ENCODE measurements at regions not wholly inside any gene's neighbourhood (a gene's known extent, or its start where the extent isn't known, plus 50 kb on each side); places are given as distances from the start of the nearest gene placed in this dataset.
"Not testable (repeated sequence)": the region's sequence is repeated elsewhere in the genome, so short reads cannot be mapped to it uniquely, and the experiment has no call there.

- TF ChIP-seq CTCF (IDR thresholded peaks at IDR 0.05; ENCODE audit: low read depth, low read length); EZH2phosphoT487 (IDR thresholded peaks at IDR 0.05; ENCODE audit: low read depth): not testable (repeated sequence)
These were observed 132.8 kb upstream of the STARD13 start for GRCh38 chr13:33418224-33418953.
